Tibial artery (tissue), 4 donors: ENCODE measurements at regions not wholly inside any gene's neighbourhood (a gene's known extent, or its start where the extent isn't known, plus 50 kb on each side); places are given as distances from the start of the nearest gene placed in this dataset.

Experiments
- DNase-seq, 2 donors: peaks; one replicate each; pipeline ENCODE4 v3.0.0-alpha.2; 2019
- H3K27ac ChIP-seq, 2 donors: fragments of 200-600 bp; sonication (generic) in 1 of 2; 1 replicate in 1 of 2; 2 replicates in 1 of 2; pipeline ENCODE4 v1.5.1; 2018 to 2019; ENCODE audit warnings: mild to moderate bottlenecking in 1 of 2
- H3K27me3 ChIP-seq, 2 donors: fragments of 200-600 bp; sonication (generic) in 1 of 2; one replicate each; pipeline versions ENCODE4 v1.5.1 to v1.6.0; 2016 to 2019
- H3K36me3 ChIP-seq, 3 donors: fragments of 200-600 bp; sonication (generic) in 2 of 3; one replicate each; pipeline ENCODE4 v1.5.1; 2016 to 2019; ENCODE audit warnings: mild to moderate bottlenecking in 2 of 3
- H3K4me1 ChIP-seq, 4 donors: fragments of 200-600 bp; sonication (generic) in 2 of 4; 1 replicate in 3 of 4; 2 replicates in 1 of 4; pipeline ENCODE4 v1.5.1; 2016 to 2019
- H3K4me3 ChIP-seq, 2 donors: fragments of 200-600 bp; sonication (generic) in 1 of 2; 1 replicate in 1 of 2; 2 replicates in 1 of 2; pipeline ENCODE4 v1.5.1; 2018 to 2019; ENCODE audit warnings: mild to moderate bottlenecking in 2 of 2
- H3K9me3 ChIP-seq, 3 donors: fragments of 200-600 bp; sonication (generic) in 1 of 3; one replicate each; pipeline ENCODE4 v1.5.1; 2016 to 2019
- intact Hi-C: fragments of 100-400 bp; cut with DNase I; formaldehyde crosslinking; loops from one replicate; pipeline ENCODE4 v1.15.0; 2023; ENCODE audit warnings: low total_unique reads
- TF ChIP-seq, protein P1 (sequence below), 2 experiments: fragments of 200-600 bp in 1 of 2; fragments of 450-650 bp in 1 of 2; IDR thresholded peaks; one replicate each; pipeline ENCODE4 v1.5.1; 2017 to 2019; ENCODE audit warnings: antibody characterized with exemption in 2 of 2, mild to moderate bottlenecking in 1 of 2, moderate library complexity in 1 of 2

DNA sequence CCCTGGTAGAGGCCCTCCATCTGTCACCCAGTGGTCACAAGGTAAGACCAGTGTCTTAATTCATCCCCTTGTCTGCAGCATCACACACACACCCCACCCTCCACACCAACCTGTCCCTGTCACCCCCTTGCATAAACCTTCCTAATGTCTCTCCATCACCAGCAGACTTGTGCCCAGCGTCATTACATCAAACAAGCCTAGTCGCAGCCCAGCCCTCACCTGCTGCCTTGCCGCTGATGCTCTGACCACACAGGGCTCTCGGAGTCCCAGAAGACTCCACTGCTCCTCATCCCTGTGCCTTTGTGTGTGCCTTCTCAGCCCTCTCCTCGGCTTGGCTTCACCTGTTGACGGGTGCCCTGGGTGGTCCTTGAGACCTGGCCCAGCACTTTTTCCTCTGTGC, 171.2 kb downstream of the GLI2 start:
- DNase-seq, result no peak
- H3K4me1 ChIP-seq, result peaks cover 13 to 32% (median 26%) of the 10 kb centered on the region in 4 donors
- intact Hi-C loops, result no loop called here
- H3K27ac ChIP-seq, result no peak overlapping the region
- TF ChIP-seq, protein P1, sequence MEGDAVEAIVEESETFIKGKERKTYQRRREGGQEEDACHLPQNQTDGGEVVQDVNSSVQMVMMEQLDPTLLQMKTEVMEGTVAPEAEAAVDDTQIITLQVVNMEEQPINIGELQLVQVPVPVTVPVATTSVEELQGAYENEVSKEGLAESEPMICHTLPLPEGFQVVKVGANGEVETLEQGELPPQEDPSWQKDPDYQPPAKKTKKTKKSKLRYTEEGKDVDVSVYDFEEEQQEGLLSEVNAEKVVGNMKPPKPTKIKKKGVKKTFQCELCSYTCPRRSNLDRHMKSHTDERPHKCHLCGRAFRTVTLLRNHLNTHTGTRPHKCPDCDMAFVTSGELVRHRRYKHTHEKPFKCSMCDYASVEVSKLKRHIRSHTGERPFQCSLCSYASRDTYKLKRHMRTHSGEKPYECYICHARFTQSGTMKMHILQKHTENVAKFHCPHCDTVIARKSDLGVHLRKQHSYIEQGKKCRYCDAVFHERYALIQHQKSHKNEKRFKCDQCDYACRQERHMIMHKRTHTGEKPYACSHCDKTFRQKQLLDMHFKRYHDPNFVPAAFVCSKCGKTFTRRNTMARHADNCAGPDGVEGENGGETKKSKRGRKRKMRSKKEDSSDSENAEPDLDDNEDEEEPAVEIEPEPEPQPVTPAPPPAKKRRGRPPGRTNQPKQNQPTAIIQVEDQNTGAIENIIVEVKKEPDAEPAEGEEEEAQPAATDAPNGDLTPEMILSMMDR (IDR thresholded peaks at IDR 0.05), result no peak
- H3K9me3 ChIP-seq, result no peaks in the 10 kb centered on the region
- no peaks in the 10 kb centered on the region for H3K27me3 ChIP-seq
- no peak overlapping the region for H3K4me3 ChIP-seq
- no peaks in the 10 kb centered on the region for H3K36me3 ChIP-seq

DNA sequence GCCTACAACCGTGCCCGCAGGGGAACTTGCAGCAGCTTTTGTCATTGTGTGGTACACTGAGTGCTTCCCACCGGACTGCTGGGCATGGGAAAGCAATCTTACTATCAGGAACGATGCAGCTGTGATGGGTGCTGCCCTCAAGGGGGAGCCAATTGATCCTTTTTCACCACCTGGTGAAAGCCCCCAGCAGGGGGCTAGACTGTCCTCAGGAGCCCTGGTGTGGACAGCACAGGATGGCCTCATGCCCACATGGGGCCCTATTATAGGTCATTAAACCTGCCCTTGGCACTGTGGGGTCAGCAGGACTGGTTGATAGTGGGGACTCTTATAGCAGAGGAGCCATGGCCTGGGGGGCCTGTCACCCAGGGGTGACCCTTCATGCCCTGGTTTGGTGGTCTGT, 172.2 kb downstream of the GLI2 start:
- TF ChIP-seq, protein P1 (IDR thresholded peaks at IDR 0.05), result no peak
- H3K4me3 ChIP-seq, result no peak overlapping the region
- intact Hi-C loops, result no loop called here
- no peaks in the 10 kb centered on the region for H3K27me3 ChIP-seq
- H3K27ac ChIP-seq, result no peak overlapping the region
- no peak for DNase-seq
- no peaks in the 10 kb centered on the region for H3K36me3 ChIP-seq
- H3K9me3 ChIP-seq, result no peaks in the 10 kb centered on the region
- peaks cover 15 to 42% (median 31%) of the 10 kb centered on the region in 4 donors for H3K4me1 ChIP-seq

DNA sequence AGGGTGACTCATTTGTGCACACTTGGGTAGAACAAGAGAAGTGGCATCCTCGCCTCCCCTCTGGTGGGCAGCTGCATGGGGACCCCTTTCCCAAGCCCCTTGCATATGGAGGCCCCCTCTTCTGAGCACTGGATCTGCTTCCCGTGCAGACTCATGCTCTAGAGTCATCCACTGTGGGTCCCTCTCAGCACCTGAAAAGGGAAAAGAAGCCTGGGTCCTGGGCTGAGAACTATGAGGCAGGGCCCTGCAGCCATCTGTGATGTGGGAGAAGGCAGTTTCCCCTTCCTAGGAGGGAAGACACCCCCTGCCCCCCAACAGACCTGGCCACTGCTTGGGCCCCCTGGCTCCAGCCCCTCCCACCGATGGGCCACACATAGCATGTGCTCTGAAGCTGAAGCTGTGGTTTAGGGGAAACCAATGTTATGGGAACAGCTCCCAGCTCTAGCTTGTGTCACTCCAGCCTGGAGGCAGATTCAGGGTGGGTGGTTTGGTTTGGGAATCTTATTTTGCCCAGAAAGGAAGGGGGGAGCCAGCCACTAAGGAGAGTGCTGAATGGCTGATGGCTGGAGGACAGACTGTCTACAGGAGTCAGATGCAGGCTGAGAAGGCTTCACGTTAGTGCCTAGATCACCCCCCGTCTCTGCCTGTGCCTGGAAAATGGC, 172.8 kb downstream of the GLI2 start:
- DNase-seq, result no peak
- Histone ChIP-seq H3K27ac (no peak overlapping the region), H3K4me3 (no peak overlapping the region), H3K36me3 (no peaks in the 10 kb centered on the region), H3K9me3 (no peaks in the 10 kb centered on the region), H3K27me3 (no peaks in the 10 kb centered on the region), H3K4me1 (peaks cover 15 to 48% (median 36%) of the 10 kb centered on the region in 4 donors)
- intact Hi-C loops, result no loop called here
- TF ChIP-seq, protein P1 (IDR thresholded peaks at IDR 0.05), result no peak

DNA sequence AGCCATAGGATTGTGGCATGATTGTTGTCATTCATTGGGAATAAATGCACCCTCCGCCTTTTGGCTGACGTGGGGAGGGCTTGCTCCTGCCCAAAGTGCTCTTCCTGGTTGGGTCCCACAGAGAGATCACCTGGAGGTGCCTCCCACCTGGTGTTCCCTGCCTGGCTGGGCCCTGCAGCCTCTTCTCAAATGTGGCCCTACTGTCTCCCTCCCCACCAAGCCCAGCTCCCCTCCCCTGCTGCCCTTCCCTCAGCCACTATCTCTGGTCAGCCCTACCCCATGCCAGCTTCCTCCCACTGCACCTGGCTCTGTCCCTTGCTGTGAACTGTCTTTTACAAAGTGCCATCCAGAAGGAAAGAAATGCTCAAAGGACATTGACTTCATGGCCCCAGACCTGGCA, 173.4 kb downstream of the GLI2 start:
- Histone ChIP-seq H3K4me3 (no peak overlapping the region), H3K9me3 (no peaks in the 10 kb centered on the region), H3K27me3 (no peaks in the 10 kb centered on the region), H3K36me3 (no peaks in the 10 kb centered on the region), H3K27ac (no peak overlapping the region), H3K4me1 (peaks cover 15 to 50% (median 40%) of the 10 kb centered on the region in 4 donors)
- TF ChIP-seq, protein P1 (IDR thresholded peaks at IDR 0.05), result no peak
- no peak for DNase-seq
- intact Hi-C loops, result no loop called here

DNA sequence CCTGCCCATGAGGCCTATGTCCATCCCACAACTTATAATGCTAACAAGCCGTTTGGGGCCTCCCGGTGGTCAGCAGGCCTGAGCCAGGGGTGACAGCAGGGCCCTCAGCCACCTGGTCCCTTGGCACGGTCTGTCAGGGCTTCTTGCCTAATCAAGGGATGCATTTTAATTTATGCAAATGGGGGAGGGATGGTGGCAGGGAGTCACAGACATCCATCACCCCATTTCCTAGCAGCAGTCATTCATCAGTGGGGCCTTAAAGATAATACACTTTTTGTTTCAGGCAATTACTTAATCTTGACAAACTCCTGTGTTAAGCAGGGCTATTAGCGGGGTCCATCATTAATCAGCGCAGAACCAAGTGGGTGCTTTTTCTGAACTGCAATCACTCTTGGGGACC, 174.5 kb downstream of the GLI2 start:
- Histone ChIP-seq H3K4me3 (no peak overlapping the region), H3K27ac (no peak overlapping the region), H3K27me3 (no peaks in the 10 kb centered on the region), H3K4me1 (peaks cover 7 to 50% (median 41%) of the 10 kb centered on the region in 4 donors), H3K9me3 (no peaks in the 10 kb centered on the region), H3K36me3 (no peaks in the 10 kb centered on the region)
- TF ChIP-seq, protein P1 (IDR thresholded peaks at IDR 0.05), result no peak
- intact Hi-C loops, result loop anchor here (10.0 kb wide), 1 partner anchor 175 kb away; the partner anchor contains the start of gene GLI2
- DNase-seq, result no peak
